GM10266 (cell line): ENCODE measurements at regions not wholly inside any gene's neighbourhood (a gene's known extent, or its start where the extent isn't known, plus 50 kb on each side); places are given as distances from the start of the nearest gene placed in this dataset.

Experiments used
- DNase-seq: peaks from one replicate; pipeline ENCODE4 v3.0.0; 2012; ENCODE audit errors: extremely low spot score
- CTCF ChIP-seq: IDR thresholded peaks from 2 replicates; pipeline ENCODE4 v1.5.1; 2012; ENCODE audit warnings: mild to moderate bottlenecking, low read depth; ENCODE audit not compliant: control insufficient read depth, insufficient read depth; ENCODE audit errors: missing control alignments

- no peak for DNase-seq
- TF ChIP-seq CTCF = no peak
Measured at GRCh38 chr5:67974471-67974870, 241.1 kb upstream of the PIK3R1 start.

GRCh38 chr5:67974054-67974453, 241.5 kb upstream of the PIK3R1 start:
- TF ChIP-seq CTCF = no peak
- no peak for DNase-seq

- TF ChIP-seq CTCF = no peak
- no peak for DNase-seq
Measured at GRCh38 chr5:67971971-67972821, 243.4 kb upstream of the PIK3R1 start.

- no peak for DNase-seq
- no peak for TF ChIP-seq CTCF
Measured at GRCh38 chr5:67971223-67971830, 244.2 kb upstream of the PIK3R1 start.

- TF ChIP-seq CTCF = no peak
- DNase-seq = no peak
Measured at GRCh38 chr5:67969631-67970030, 245.9 kb upstream of the PIK3R1 start.

- DNase-seq = no peak
- no peak for TF ChIP-seq CTCF
Measured at GRCh38 chr5:67969176-67969575, 246.4 kb upstream of the PIK3R1 start.

GRCh38 chr5:67966712-67967111, 248.8 kb upstream of the PIK3R1 start:
- no peak for DNase-seq
- TF ChIP-seq CTCF = no peak
